ENCODE measurements at regions not wholly inside any gene's neighbourhood (a gene's known extent, or its start where the extent isn't known, plus 50 kb on each side); places are given as distances from the start of the nearest gene placed in this dataset.

- no peak overlapping the region for H3K23ac ChIP-seq (ENCODE audit: low read length)
- H3K79me1 ChIP-seq (ENCODE audit: low read length) = no peaks in the 10 kb centered on the region
- no peak overlapping the region for H3K18ac ChIP-seq (ENCODE audit: low read length)
- H3K4ac ChIP-seq (ENCODE audit: low read depth, low read length) = no peak overlapping the region
- H3K4me1 ChIP-seq (ENCODE audit: control insufficient read depth in 1 of 2, insufficient read depth in 2 of 2, low read length in 2 of 2) = no peaks in the 10 kb centered on the region
- H3K27me3 ChIP-seq (ENCODE audit: insufficient read depth, low read length) = no peaks in the 10 kb centered on the region
- H2AFZ ChIP-seq (ENCODE audit: insufficient read depth, low read length, poor library complexity) = no peak overlapping the region
- H3K9me3 ChIP-seq (ENCODE audit: insufficient read depth, low read depth, low read length) = peaks cover 4% of the 10 kb centered on the region
- H2BK120ac ChIP-seq (ENCODE audit: insufficient read depth, low read length, poor library complexity) = no peak overlapping the region
- H3K14ac ChIP-seq (ENCODE audit: low read length) = no peak overlapping the region
- H3K4me3 ChIP-seq (ENCODE audit: low read depth, low read length) = no peak overlapping the region
- H4K12ac ChIP-seq (ENCODE audit: low read depth, low read length) = no peak overlapping the region
- peaks cover 0 to 2% of the 10 kb centered on the region in 2 experiments for H3K36me3 ChIP-seq (ENCODE audit: control insufficient read depth in 1 of 2, insufficient read depth in 2 of 2, low read length in 2 of 2)
- H3K4me2 ChIP-seq (ENCODE audit: low read length) = no peak overlapping the region
- no peak overlapping the region for H2BK12ac ChIP-seq (ENCODE audit: low read length)
- no peak overlapping the region for H2AK5ac ChIP-seq (ENCODE audit: low read length)
- WGBS (ENCODE audit: extremely low coverage, insufficient coverage, insufficient read length) = no CpG with 5 or more reads among the region's 2 CpGs
- H3K9ac ChIP-seq (ENCODE audit: low read length) = no peak overlapping the region
- H3K79me2 ChIP-seq (ENCODE audit: control insufficient read depth, insufficient read depth, low read length, poor library complexity) = no peaks in the 10 kb centered on the region
- no peak overlapping the region for H2BK5ac ChIP-seq (ENCODE audit: low read depth, low read length, poor library complexity)
- DNase-seq = no peak
- no peak overlapping the region for H3K27ac ChIP-seq (ENCODE audit: low read depth, low read length)
- no peak overlapping the region for H4K91ac ChIP-seq (ENCODE audit: low read depth, low read length)
- no peak overlapping the region for H4K8ac ChIP-seq (ENCODE audit: low read depth, low read length)
Measured at GRCh38 chr7:81218480-81219106, 299.7 kb upstream of the SEMA3C start.

- Histone ChIP-seq H2AK5ac (ENCODE audit: low read length) (no peak overlapping the region), H3K4me1 (ENCODE audit: control insufficient read depth in 1 of 2, insufficient read depth in 2 of 2, low read length in 2 of 2) (peaks cover 0 to 2% of the 10 kb centered on the region in 2 experiments), H3K23ac (ENCODE audit: low read length) (no peak overlapping the region), H2AFZ (ENCODE audit: insufficient read depth, low read length, poor library complexity) (no peak overlapping the region), H3K9me3 (ENCODE audit: insufficient read depth, low read depth, low read length) (no peaks in the 10 kb centered on the region), H3K14ac (ENCODE audit: low read length) (no peak overlapping the region), H4K12ac (ENCODE audit: low read depth, low read length) (no peak overlapping the region), H3K18ac (ENCODE audit: low read length) (no peak overlapping the region), H4K8ac (ENCODE audit: low read depth, low read length) (no peak overlapping the region), H4K91ac (ENCODE audit: low read depth, low read length) (no peak overlapping the region), H2BK120ac (ENCODE audit: insufficient read depth, low read length, poor library complexity) (no peak overlapping the region), H3K27me3 (ENCODE audit: insufficient read depth, low read length) (no peaks in the 10 kb centered on the region), H2BK5ac (ENCODE audit: low read depth, low read length, poor library complexity) (no peak overlapping the region), H3K79me1 (ENCODE audit: low read length) (no peaks in the 10 kb centered on the region), H3K4me3 (ENCODE audit: low read depth, low read length) (no peak overlapping the region), H3K27ac (ENCODE audit: low read depth, low read length) (no peak overlapping the region), H3K36me3 (ENCODE audit: control insufficient read depth in 1 of 2, insufficient read depth in 2 of 2, low read length in 2 of 2) (no peaks in the 10 kb centered on the region), H3K4me2 (ENCODE audit: low read length) (no peak overlapping the region), H3K79me2 (ENCODE audit: control insufficient read depth, insufficient read depth, low read length, poor library complexity) (no peaks in the 10 kb centered on the region), H2BK12ac (ENCODE audit: low read length) (no peak overlapping the region), H3K9ac (ENCODE audit: low read length) (no peak overlapping the region), H3K4ac (ENCODE audit: low read depth, low read length) (no peak overlapping the region)
- no peak for DNase-seq
Measured at GRCh38 chr7:81213394-81213793, 294.5 kb upstream of the SEMA3C start.

GRCh38 chr7:81211934-81212320 lies 293.1 kb upstream of the SEMA3C start:
- H4K91ac ChIP-seq (ENCODE audit: low read depth, low read length) = no peak overlapping the region
- no peak overlapping the region for H3K23ac ChIP-seq (ENCODE audit: low read length)
- H3K9ac ChIP-seq (ENCODE audit: low read length) = no peak overlapping the region
- H4K8ac ChIP-seq (ENCODE audit: low read depth, low read length) = no peak overlapping the region
- no peak overlapping the region for H4K12ac ChIP-seq (ENCODE audit: low read depth, low read length)
- H2AK5ac ChIP-seq (ENCODE audit: low read length) = no peak overlapping the region
- no peak overlapping the region for H3K4me2 ChIP-seq (ENCODE audit: low read length)
- H3K27ac ChIP-seq (ENCODE audit: low read depth, low read length) = no peak overlapping the region
- no peak overlapping the region for H2BK12ac ChIP-seq (ENCODE audit: low read length)
- no CpG with 5 or more reads among the region's 4 CpGs for WGBS (ENCODE audit: extremely low coverage, insufficient coverage, insufficient read length)
- no peaks in the 10 kb centered on the region for H3K36me3 ChIP-seq (ENCODE audit: control insufficient read depth in 1 of 2, insufficient read depth in 2 of 2, low read length in 2 of 2)
- no peaks in the 10 kb centered on the region for H3K79me1 ChIP-seq (ENCODE audit: low read length)
- H2AFZ ChIP-seq (ENCODE audit: insufficient read depth, low read length, poor library complexity) = no peak overlapping the region
- no peaks in the 10 kb centered on the region for H3K9me3 ChIP-seq (ENCODE audit: insufficient read depth, low read depth, low read length)
- H3K18ac ChIP-seq (ENCODE audit: low read length) = no peak overlapping the region
- H2BK120ac ChIP-seq (ENCODE audit: insufficient read depth, low read length, poor library complexity) = no peak overlapping the region
- no peaks in the 10 kb centered on the region for H3K79me2 ChIP-seq (ENCODE audit: control insufficient read depth, insufficient read depth, low read length, poor library complexity)
- H3K27me3 ChIP-seq (ENCODE audit: insufficient read depth, low read length) = no peaks in the 10 kb centered on the region
- H3K14ac ChIP-seq (ENCODE audit: low read length) = no peak overlapping the region
- H3K4ac ChIP-seq (ENCODE audit: low read depth, low read length) = no peak overlapping the region
- H2BK5ac ChIP-seq (ENCODE audit: low read depth, low read length, poor library complexity) = no peak overlapping the region
- no peak for DNase-seq
- H3K4me3 ChIP-seq (ENCODE audit: low read depth, low read length) = no peak overlapping the region
- peaks cover 0 to 2% of the 10 kb centered on the region in 2 experiments for H3K4me1 ChIP-seq (ENCODE audit: control insufficient read depth in 1 of 2, insufficient read depth in 2 of 2, low read length in 2 of 2)

GRCh38 chr7:81211204-81211933 lies 292.5 kb upstream of the SEMA3C start:
- H3K9ac ChIP-seq (ENCODE audit: low read length) = no peak overlapping the region
- H3K36me3 ChIP-seq (ENCODE audit: control insufficient read depth in 1 of 2, insufficient read depth in 2 of 2, low read length in 2 of 2) = no peaks in the 10 kb centered on the region
- H3K79me1 ChIP-seq (ENCODE audit: low read length) = no peaks in the 10 kb centered on the region
- no peak overlapping the region for H4K8ac ChIP-seq (ENCODE audit: low read depth, low read length)
- no peaks in the 10 kb centered on the region for H3K9me3 ChIP-seq (ENCODE audit: insufficient read depth, low read depth, low read length)
- H4K91ac ChIP-seq (ENCODE audit: low read depth, low read length) = no peak overlapping the region
- no peak overlapping the region for H2BK5ac ChIP-seq (ENCODE audit: low read depth, low read length, poor library complexity)
- H2BK120ac ChIP-seq (ENCODE audit: insufficient read depth, low read length, poor library complexity) = no peak overlapping the region
- H2AK5ac ChIP-seq (ENCODE audit: low read length) = no peak overlapping the region
- H3K18ac ChIP-seq (ENCODE audit: low read length) = no peak overlapping the region
- no peak for DNase-seq
- no peaks in the 10 kb centered on the region for H3K79me2 ChIP-seq (ENCODE audit: control insufficient read depth, insufficient read depth, low read length, poor library complexity)
- H2AFZ ChIP-seq (ENCODE audit: insufficient read depth, low read length, poor library complexity) = no peak overlapping the region
- no peak overlapping the region for H3K27ac ChIP-seq (ENCODE audit: low read depth, low read length)
- H3K14ac ChIP-seq (ENCODE audit: low read length) = no peak overlapping the region
- no CpG with 5 or more reads among the region's 6 CpGs for WGBS (ENCODE audit: extremely low coverage, insufficient coverage, insufficient read length)
- peaks cover 0 to 2% of the 10 kb centered on the region in 2 experiments for H3K4me1 ChIP-seq (ENCODE audit: control insufficient read depth in 1 of 2, insufficient read depth in 2 of 2, low read length in 2 of 2)
- H3K27me3 ChIP-seq (ENCODE audit: insufficient read depth, low read length) = no peaks in the 10 kb centered on the region
- no peak overlapping the region for H3K4me3 ChIP-seq (ENCODE audit: low read depth, low read length)
- no peak overlapping the region for H4K12ac ChIP-seq (ENCODE audit: low read depth, low read length)
- H3K4me2 ChIP-seq (ENCODE audit: low read length) = no peak overlapping the region
- no peak overlapping the region for H2BK12ac ChIP-seq (ENCODE audit: low read length)
- no peak overlapping the region for H3K23ac ChIP-seq (ENCODE audit: low read length)
- H3K4ac ChIP-seq (ENCODE audit: low read depth, low read length) = no peak overlapping the region
